ENCODE measurements at regions not wholly inside any gene's neighbourhood (a gene's known extent, or its start where the extent isn't known, plus 50 kb on each side); places are given as distances from the start of the nearest gene placed in this dataset.
A peak's percentile ranks its signal among the peaks of the same experiment; 100 is the strongest.
"Not testable (repeated sequence)": the region's sequence is repeated elsewhere in the genome, so short reads cannot be mapped to it uniquely, and the experiment has no call there.

DNA sequence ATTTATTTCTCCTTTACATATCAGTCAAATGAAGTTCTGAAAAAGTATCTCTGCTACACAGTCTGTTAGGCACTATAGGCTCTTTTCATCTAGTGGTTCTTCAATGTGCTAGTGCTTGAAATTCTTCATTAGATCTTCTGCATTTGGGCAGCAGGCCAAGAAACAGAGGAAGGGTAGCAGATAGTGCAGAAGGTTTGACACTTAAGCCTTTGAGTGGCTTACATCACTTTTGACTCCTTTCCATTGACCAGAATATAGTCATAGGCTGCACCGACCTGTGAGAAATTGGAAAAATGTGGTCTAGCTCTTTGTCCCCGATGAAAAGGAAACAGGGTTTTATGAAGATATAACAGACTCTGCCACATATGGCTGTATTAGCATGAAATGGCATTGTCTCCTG is 459.5 kb upstream of the PTGER4 start:
- DNase-seq = peak; percentile 15

DNA sequence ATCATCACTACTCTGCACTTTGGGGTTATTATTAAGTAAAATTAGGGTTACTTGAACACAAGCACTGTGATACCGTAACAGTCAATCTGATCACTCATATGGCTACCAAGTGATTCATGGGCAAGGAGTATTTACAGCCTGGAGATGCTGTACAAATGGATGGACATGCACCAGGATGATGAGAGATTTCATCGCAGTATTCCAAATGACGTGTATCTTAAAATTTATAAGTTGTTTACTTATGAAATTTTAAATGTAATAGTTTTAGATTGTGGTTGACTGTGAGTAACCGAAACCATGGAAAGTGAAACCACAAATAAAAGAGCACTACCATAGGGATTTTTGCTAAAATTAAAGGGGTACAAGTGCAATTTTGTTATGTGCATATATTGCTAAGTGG is 462.2 kb upstream of the PTGER4 start:
- no peak for DNase-seq

DNA sequence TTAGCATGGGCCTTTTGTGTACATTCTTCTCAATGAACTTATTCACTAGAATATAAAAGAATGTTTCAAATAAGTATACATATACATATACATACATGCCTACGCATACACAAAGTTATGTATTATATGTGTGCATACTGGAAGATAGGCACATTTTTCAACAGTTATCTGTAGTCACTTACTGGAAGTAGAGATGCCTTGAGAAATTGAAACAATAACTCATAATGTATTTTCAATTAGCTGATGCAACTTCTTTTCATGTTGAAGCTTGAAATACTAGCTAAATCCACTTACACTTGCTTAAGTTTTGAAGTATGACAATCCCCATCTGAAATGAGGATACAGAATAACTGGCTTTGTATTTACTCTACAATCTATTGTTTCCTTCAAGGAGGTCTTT is 469.0 kb upstream of the PTGER4 start:
- no peak for DNase-seq

DNA sequence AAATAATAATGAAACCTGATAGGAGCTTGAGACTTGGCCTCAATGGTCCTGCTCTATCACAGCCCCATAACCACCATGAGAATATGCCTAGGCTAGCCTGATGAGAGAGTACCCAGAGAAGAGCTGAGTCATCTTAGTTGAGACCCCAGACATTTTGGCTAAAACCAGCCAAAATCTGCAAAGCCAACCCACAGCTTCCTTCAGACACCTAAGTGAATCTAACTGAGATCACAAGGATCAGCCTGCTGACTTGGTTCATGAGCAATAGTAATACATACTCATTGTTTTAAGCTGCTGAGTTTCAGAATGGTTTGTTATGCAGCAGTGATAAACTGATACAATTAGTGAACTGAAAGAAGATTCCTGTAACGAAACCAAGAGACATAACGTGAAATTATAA is 473.7 kb upstream of the PTGER4 start:
- no peak for DNase-seq

GRCh38 chr5:40204144-40204543 is 475.6 kb upstream of the PTGER4 start:
- DNase-seq = no peak

DNA sequence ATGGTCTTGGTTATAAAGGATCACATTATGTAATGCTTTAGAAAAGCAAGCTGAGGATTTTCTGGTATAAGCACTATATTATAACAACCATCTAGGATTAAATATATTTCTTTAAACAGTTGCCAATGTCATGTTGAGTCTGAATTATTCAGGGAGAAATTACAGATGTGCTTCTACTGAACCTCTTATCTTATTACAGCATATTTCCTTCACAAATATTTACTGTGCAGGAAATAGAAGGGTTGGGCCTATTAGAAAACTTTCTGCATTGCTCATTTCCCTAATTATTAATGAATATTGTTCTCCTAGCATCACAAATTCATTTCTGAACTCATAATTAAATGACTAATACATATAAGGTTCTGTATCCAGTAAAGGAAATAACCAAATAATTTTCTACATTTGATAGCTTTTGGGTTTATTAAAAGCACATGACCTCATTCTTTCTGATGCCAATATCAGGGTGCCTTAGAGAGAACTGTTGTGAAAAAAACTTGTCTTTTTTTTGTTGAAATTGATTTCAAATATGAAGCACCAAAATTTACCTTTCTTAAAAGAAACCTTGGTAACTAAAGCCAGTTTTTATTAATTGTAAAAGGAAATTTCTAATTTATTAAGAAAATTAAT is 476.8 kb upstream of the PTGER4 start:
- DNase-seq = no peak

DNA sequence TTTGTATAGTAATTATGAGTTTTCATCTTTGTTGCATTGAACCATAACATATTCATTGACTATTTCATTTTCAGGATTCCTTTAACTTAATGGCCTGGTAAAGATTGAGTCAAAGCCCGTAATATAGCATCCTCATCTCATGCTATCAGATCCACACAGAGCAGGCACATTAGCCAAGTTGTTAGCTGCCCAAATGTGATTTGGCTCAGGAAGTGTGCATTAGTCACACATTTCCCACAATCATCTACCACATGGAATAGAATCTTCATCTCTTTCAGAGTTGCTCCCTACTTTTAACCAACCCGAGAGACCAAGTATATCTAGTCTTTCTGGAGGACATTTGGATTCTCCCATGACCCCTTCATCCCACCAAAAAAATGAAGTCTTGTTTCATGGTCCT is 481.0 kb upstream of the PTGER4 start:
- DNase-seq = peak; percentile 29

GRCh38 chr5:40195574-40195973 is 484.1 kb upstream of the PTGER4 start:
- not testable (repeated sequence) for DNase-seq

DNA sequence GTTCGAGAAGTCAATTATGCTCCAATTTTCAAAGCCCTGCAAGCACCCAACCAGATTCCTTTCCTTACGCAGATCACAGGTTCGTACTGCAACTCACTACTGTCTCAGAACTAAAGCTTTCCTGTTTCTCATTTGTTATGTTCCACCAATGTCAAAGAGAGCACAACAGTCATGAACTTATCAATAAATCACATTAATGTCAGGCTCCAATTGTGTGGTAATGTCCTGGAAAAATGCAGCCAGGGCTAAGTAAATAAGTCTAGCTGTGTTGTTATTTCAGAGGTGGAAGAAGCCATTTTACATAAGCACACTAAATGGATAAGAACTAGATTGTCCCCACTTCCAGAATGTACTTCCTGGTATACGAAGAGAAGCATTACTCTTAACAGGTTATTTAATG is 488.6 kb upstream of the PTGER4 start:
- DNase-seq = no peak

- DNase-seq = peak; percentile 34
These were observed 507.0 kb upstream of the PTGER4 start for GRCh38 chr5:40172721-40173120.

DNA sequence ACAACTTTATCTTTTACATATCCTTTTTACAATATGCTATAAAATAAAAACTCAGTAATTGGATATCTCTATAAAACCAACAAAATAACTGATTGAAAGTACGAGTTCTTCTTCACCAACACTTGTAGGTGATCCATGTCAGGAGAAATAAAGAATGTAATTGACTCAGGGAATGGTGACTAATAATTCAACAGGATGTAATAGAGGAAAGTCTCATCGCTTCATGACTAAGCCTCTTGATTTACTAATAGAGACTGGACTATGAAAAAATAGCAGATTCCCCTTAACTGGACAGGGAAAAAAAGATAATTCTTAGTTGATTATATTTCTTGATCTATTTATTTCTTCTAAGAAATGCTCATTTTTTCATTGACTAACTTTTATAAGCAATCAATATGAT is 507.7 kb upstream of the PTGER4 start:
- DNase-seq = peak; percentile 60

- DNase-seq = no peak
These were observed 512.4 kb upstream of the PTGER4 start for GRCh38 chr5:40167283-40167682.

DNA sequence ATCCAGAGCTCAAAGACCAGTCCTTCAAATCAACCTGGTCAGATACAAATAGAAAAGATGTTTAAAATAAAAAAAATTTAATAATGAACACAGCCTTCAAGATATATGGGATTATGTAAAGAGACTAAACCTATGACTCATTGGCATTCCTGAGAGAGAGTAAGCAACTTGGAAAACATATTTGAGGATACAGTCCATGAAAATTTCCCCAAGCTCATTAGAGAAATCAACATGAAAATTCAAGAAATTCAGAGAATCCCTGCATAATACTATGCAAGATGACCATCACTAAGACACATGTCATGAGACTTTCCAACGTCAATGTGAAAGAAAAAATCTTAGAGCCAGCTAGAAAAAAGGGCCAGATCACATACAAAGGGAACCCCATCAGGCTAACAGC is 512.9 kb upstream of the PTGER4 start:
- peak; percentile 29 for DNase-seq

DNA sequence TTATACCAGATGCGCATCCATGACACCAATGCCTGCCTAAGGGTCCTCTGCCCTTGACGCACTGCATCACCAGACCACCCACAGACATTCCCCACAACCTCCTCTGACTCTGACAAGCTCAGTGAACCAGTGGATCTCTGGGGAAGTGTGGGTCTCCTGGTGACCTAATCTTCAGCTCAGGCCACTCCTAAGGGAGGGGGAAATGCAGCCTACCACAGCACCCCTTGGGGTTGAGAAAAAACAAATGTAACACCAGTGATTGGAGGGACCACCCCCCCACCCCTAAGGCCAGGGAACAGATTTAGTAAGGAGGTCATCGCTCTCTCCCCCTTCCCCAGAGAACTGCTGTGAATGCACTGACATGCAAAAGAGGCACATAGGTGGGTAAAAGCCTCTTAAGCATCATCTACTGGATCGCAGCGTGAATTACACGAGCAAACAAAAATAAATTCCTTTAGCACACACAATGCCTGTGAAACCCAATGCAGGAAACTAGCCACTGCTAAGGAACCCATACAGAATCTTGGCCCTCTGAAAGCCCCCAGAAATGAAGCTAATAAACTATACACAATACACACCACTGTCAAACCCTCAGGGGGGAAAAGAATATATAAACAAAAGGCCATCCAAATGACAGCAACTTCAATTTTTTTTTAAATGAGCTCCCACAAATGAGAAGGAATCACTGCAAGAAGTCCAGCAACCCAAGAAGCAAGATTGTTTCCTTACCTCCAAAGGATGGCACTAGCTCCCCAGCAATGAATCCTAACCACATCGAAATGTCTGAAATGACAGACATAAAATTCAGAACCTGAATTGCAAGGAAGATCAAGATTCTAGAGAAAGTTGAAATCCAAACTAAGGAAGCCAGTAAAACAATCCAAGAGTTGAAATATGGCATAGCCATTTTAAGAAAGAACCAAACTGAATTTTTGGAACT is 513.7 kb upstream of the PTGER4 start:
- no peak for DNase-seq

GRCh38 chr5:40165106-40165788 is 514.5 kb upstream of the PTGER4 start:
- DNase-seq = no peak

GRCh38 chr5:40160435-40160834 is 519.3 kb upstream of the PTGER4 start:
- DNase-seq = no peak

DNA sequence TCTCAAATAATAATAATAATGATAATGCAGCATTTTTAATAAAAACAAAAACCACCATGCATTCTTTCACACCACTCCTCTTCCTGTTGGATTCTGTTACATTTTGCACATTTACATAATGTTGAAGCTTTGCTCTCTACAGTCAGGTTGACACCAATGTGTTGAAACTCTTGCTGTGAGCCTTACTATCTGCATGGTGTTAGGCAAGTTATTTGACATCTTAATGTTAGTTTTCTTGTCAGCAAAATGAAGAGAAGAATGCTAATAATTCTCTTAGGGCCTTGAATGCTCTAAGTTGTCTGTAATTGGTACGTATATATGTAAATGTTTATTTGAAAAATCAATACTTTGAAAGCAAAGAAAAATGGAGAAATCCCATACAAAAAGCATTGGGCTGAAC is 525.5 kb upstream of the PTGER4 start:
- no peak for DNase-seq

DNA sequence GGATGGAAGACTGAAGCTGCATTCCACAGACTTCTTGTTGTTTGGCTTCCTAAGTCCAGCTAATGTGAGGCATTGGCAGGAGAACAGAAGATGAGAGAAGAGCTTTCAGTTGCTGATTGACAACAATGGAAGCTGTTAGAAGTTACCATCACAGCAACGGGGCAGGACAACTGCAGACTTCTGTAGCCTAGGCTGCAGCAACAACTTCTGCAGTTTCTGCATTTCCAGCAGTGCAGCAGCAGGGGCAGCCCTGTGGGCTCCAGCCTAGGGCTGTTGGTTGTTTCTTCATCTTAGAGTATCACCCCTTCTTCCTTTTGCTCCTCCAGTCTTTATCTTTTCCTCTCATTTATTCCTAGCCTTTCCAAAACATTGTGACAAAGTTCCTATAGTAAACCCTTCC is 528.8 kb upstream of the PTGER4 start:
- DNase-seq = no peak

GRCh38 chr5:40141896-40142295 is 537.8 kb upstream of the PTGER4 start:
- DNase-seq = no peak

GRCh38 chr5:40141418-40141817 is 538.3 kb upstream of the PTGER4 start:
- no peak for DNase-seq

- no peak for DNase-seq
These were observed 542.5 kb upstream of the PTGER4 start for GRCh38 chr5:40137223-40137622.

GRCh38 chr5:40134883-40135520 is 544.7 kb upstream of the PTGER4 start:
- no peak for DNase-seq

DNA sequence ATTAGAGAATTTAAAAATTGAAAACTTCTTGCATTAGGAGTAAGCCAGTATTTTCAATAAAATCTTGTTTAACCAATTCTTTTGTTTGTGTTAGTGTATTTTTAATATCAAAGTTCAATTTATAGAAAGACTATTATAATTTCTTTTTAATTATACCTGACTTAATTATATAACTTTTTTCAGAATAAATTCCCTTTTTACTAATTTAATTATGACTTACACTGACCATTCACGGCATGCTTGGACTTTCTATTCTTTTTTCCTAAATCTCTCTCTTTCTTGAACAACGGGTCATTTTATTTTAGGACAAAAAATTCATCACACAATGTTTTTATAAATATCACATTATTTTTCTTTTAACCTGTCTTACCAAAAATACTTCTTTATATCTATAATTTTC is 555.3 kb upstream of the PTGER4 start:
- DNase-seq = no peak

Measured in NCI-H226 (cell line).